ENCODE measurements at regions not wholly inside any gene's neighbourhood (a gene's known extent, or its start where the extent isn't known, plus 50 kb on each side); places are given as distances from the start of the nearest gene placed in this dataset.
A peak's percentile ranks its signal among the peaks of the same experiment; 100 is the strongest.

GRCh38 chr11:86741839-86742805, 58.2 kb upstream of the PRSS23 start:
- TF ChIP-seq POLR2AphosphoS5 (IDR thresholded peaks at IDR 0.05; ENCODE audit: low read depth) (no peak), REST (IDR thresholded peaks at IDR 0.05; ENCODE audit: insufficient replicate concordance, low read depth) (no peak), SPI1 (IDR thresholded peaks at IDR 0.05; ENCODE audit: borderline replicate concordance, low read depth) (no peak), CTCF (IDR thresholded peaks at IDR 0.05; ENCODE audit: insufficient read depth, low read length) (no peak), GABPA (IDR thresholded peaks at IDR 0.05; ENCODE audit: low read depth) (no peak)
- DNase-seq (ENCODE audit: low read depth in 1 of 2, low spot score in 1 of 2), result no peak
- Histone ChIP-seq H3K27me3 (ENCODE audit: insufficient read depth, poor library complexity, severe bottlenecking) (no peaks in the 10 kb centered on the region), H3K4me3 (replicated peaks; ENCODE audit: insufficient read depth, low read length) (no peak overlapping the region), H3K27ac (replicated peaks) (no peak overlapping the region)

GRCh38 chr11:86741484-86741835, 58.9 kb upstream of the PRSS23 start:
- no peak overlapping the region for H3K27ac ChIP-seq (replicated peaks)
- H3K4me3 ChIP-seq (replicated peaks; ENCODE audit: insufficient read depth, low read length), result no peak overlapping the region
- no peak for TF ChIP-seq SPI1 (IDR thresholded peaks at IDR 0.05; ENCODE audit: borderline replicate concordance, low read depth)
- no peak for TF ChIP-seq CTCF (IDR thresholded peaks at IDR 0.05; ENCODE audit: insufficient read depth, low read length)
- no peak for TF ChIP-seq POLR2AphosphoS5 (IDR thresholded peaks at IDR 0.05; ENCODE audit: low read depth)
- no peak for TF ChIP-seq GABPA (IDR thresholded peaks at IDR 0.05; ENCODE audit: low read depth)
- TF ChIP-seq REST (IDR thresholded peaks at IDR 0.05; ENCODE audit: insufficient replicate concordance, low read depth), result no peak
- no peaks in the 10 kb centered on the region for H3K27me3 ChIP-seq (ENCODE audit: insufficient read depth, poor library complexity, severe bottlenecking)
- no peak for DNase-seq (ENCODE audit: low read depth in 1 of 2, low spot score in 1 of 2)

- DNase-seq (ENCODE audit: low read depth in 1 of 2, low spot score in 1 of 2), result peak in 1 of 2 experiments; percentile 15
- TF ChIP-seq POLR2AphosphoS5 (IDR thresholded peaks at IDR 0.05; ENCODE audit: low read depth) (no peak), GABPA (IDR thresholded peaks at IDR 0.05; ENCODE audit: low read depth) (no peak), SPI1 (IDR thresholded peaks at IDR 0.05; ENCODE audit: borderline replicate concordance, low read depth) (no peak), CTCF (IDR thresholded peaks at IDR 0.05; ENCODE audit: insufficient read depth, low read length) (no peak)
- H3K27ac ChIP-seq (replicated peaks), result no peak overlapping the region
- H3K27me3 ChIP-seq (ENCODE audit: insufficient read depth, poor library complexity, severe bottlenecking), result no peaks in the 10 kb centered on the region
- no peak overlapping the region for H3K4me3 ChIP-seq (replicated peaks; ENCODE audit: insufficient read depth, low read length)
These were observed 59.5 kb upstream of the PRSS23 start for GRCh38 chr11:86740628-86741483.
